Nephron progenitor cell (in vitro differentiated cells): ENCODE measurements at regions not wholly inside any gene's neighbourhood (a gene's known extent, or its start where the extent isn't known, plus 50 kb on each side); places are given as distances from the start of the nearest gene placed in this dataset.

Source experiments
- DNase-seq: peaks from one replicate; pipeline ENCODE4 v3.0.0; 2021
- H3K27ac Mint-ChIP-seq: 2 replicates; pipeline ENCODE4 v1.8.0; 2021; ENCODE audit warnings: mild to moderate bottlenecking, moderate library complexity, mixed read lengths
- H3K27me3 Mint-ChIP-seq: 2 replicates; pipeline ENCODE4 v1.8.0; 2021; ENCODE audit warnings: mild to moderate bottlenecking, low read depth, mixed read lengths; ENCODE audit not compliant: poor library complexity
- H3K36me3 Mint-ChIP-seq: 2 replicates; pipeline ENCODE4 v1.8.0; 2021; ENCODE audit warnings: low read depth, mixed read lengths
- H3K4me1 Mint-ChIP-seq: 2 replicates; pipeline ENCODE4 v1.8.0; 2021; ENCODE audit warnings: mixed read lengths
- H3K4me3 Mint-ChIP-seq: 2 replicates; pipeline ENCODE4 v1.8.0; 2021; ENCODE audit warnings: mild to moderate bottlenecking, moderate library complexity, mixed read lengths
- H3K9me3 Mint-ChIP-seq: 2 replicates; pipeline ENCODE4 v1.8.0; 2021; ENCODE audit warnings: mild to moderate bottlenecking, moderate library complexity, mixed read lengths
- TF ChIP-seq, protein P1 (sequence below): fragments of 200-600 bp; sonication (generic); IDR thresholded peaks from 2 replicates; pipeline ENCODE4 v1.5.0; 2021; ENCODE audit warnings: antibody characterized with exemption

DNA sequence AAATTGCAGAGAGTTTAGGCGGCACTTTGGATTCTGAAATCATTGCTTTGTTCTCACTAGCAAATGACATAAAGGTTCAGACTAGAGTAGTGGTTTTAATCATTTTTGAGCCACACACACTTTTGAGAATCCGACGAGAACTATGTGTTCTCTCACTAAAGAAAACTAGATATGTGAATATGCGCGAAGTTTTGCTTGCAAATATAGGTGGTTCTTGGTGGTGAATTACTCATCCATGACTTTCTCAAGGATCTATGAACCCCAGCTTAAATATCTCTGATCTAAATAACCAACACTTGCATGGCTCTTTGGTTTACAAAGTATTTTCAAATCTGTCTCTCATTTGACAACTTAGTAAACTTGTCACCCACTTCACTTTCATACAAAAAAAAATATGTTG lies 54.8 kb downstream of the NOG start:
- H3K4me1 Mint-ChIP-seq = no peaks in the 10 kb centered on the region
- TF ChIP-seq, protein P1, sequence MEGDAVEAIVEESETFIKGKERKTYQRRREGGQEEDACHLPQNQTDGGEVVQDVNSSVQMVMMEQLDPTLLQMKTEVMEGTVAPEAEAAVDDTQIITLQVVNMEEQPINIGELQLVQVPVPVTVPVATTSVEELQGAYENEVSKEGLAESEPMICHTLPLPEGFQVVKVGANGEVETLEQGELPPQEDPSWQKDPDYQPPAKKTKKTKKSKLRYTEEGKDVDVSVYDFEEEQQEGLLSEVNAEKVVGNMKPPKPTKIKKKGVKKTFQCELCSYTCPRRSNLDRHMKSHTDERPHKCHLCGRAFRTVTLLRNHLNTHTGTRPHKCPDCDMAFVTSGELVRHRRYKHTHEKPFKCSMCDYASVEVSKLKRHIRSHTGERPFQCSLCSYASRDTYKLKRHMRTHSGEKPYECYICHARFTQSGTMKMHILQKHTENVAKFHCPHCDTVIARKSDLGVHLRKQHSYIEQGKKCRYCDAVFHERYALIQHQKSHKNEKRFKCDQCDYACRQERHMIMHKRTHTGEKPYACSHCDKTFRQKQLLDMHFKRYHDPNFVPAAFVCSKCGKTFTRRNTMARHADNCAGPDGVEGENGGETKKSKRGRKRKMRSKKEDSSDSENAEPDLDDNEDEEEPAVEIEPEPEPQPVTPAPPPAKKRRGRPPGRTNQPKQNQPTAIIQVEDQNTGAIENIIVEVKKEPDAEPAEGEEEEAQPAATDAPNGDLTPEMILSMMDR = no peak

DNA sequence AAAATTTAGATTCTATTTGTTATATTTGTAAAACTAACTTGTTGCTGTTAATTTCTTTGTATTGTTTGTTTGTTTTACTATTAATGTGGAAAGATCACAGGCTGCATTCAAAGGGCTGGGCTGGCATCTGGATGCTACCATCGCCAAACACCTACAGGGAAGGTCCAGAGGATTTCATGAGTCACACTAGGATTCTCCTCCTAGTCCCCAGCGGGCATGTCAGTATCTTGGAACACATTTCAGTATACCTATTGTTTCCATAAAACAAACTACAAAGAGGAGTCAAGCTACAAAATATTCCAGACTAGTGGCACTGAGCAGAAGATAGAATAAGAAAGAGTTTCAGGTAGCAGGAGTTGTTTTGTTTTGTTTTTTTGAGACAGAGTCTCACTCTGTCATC lies 55.3 kb downstream of the NOG start:
- Mint-ChIP-seq H3K36me3 (no peaks in the 10 kb centered on the region), H3K9me3 (peaks cover 4% of the 10 kb centered on the region), H3K27me3 (peaks cover 24% of the 10 kb centered on the region), H3K27ac (no peak overlapping the region), H3K4me1 (no peaks in the 10 kb centered on the region), H3K4me3 (no peak overlapping the region)
- no peak for DNase-seq
- TF ChIP-seq, protein P1 = no peak

More for the DNA sequence above, 54.8 kb downstream of the NOG start:
- Mint-ChIP-seq H3K9me3 (peaks cover 4% of the 10 kb centered on the region), H3K36me3 (no peaks in the 10 kb centered on the region), H3K27me3 (peaks cover 27% of the 10 kb centered on the region), H3K27ac (no peak overlapping the region), H3K4me3 (no peak overlapping the region)
- no peak for DNase-seq

DNA sequence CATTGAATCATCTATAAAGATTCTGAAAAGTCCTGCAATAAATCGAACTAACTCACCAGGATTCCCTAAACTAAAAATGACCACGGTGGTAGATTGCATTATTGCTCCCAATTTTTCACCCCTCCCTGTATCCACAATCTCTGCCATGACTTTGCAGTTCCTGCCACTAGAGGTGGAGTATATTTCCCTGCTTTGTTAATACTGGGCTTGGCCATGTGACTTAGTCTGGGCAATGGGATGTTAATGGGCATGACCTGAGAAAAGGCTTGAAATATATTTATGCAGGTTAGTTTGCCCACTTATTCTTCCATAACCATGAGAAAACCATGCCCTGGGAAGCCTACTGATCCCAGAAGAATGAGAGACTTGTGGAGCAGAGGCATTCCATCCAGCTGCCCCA lies 59.1 kb downstream of the NOG start:
- Mint-ChIP-seq H3K27me3 (peaks cover 25% of the 10 kb centered on the region), H3K27ac (no peak overlapping the region), H3K36me3 (no peaks in the 10 kb centered on the region), H3K9me3 (peaks cover 4% of the 10 kb centered on the region), H3K4me1 (no peaks in the 10 kb centered on the region), H3K4me3 (no peak overlapping the region)
- TF ChIP-seq, protein P1 = no peak
- DNase-seq = no peak

DNA sequence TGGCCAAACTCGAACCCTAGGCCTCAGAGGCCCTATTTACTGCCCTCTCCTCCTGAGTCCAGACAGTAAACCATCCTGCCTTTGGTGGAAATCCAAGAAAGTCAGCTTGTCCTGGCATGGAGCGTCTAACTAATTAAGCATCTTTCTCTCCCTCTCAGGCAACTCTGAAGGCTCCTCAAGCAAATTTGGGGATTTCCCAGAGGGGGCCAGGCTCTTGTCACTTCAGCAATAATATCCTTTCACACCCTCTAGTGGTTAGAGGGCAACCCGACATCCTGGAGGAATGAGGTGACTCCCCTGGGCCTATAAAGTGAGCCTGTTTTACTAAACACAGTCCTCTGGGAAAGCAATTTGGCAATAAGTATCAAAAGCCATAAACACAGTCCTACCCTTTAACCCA lies 60.4 kb downstream of the NOG start:
- no peak overlapping the region for H3K4me3 Mint-ChIP-seq
- peaks cover 4% of the 10 kb centered on the region for H3K9me3 Mint-ChIP-seq
- H3K4me1 Mint-ChIP-seq = no peaks in the 10 kb centered on the region
- H3K36me3 Mint-ChIP-seq = no peaks in the 10 kb centered on the region
- H3K27ac Mint-ChIP-seq = no peak overlapping the region
- TF ChIP-seq, protein P1 = peak; percentile 71
- DNase-seq = peak; percentile 46
- H3K27me3 Mint-ChIP-seq = peaks cover 25% of the 10 kb centered on the region

DNA sequence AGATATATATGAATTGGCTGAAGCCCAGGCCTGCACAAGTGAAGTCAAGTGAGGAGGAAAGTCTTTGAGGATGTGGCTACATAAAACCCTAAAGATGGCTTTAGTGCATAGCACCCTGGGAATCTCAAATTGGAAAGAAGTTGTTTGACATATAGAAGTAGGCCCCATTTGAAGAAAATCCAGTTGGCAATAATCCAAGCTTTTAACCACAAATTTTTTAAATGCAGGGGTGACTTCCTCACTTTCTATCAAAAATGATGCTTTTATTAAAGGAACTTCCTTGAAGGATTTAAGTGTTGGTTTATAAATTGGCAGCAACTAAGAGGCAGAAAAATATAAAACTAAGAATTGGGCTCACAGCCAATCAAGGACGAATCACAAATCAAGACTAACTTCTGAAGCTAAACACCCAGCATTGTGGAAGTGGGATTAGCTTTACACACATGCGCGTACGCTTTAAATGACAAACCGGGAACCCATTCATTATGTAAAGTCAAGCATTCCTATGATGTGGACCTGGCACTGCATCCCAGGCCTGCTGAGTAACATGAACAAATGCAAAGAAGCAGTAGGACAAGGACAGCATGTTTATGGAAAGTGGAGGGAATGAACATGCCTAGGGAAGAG lies 63.3 kb downstream of the NOG start:
- TF ChIP-seq, protein P1 = no peak
- no peak overlapping the region for H3K4me3 Mint-ChIP-seq
- no peak for DNase-seq
- H3K9me3 Mint-ChIP-seq = peaks cover 4% of the 10 kb centered on the region
- H3K4me1 Mint-ChIP-seq = no peaks in the 10 kb centered on the region
- H3K36me3 Mint-ChIP-seq = no peaks in the 10 kb centered on the region
- peaks cover 24% of the 10 kb centered on the region for H3K27me3 Mint-ChIP-seq
- H3K27ac Mint-ChIP-seq = no peak overlapping the region

DNA sequence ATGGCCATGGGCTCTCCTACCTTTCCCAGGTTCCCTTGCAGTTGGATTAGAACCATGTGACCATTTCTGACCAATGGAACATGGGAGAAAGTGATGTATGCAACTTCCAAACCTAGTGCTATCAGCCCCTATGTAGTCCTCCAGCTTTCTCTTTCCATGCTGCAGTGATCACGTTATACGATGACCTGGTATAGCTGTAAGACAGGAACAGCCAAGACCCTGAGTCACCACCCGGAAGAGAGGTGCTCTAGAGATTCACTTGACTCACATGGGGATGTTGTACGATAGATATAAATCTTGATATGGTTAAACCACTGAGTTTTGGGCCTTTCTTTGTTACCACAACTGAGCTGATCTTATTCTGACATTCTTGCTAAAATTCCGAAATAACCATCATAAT lies 65.1 kb downstream of the NOG start:
- H3K27ac Mint-ChIP-seq = no peak overlapping the region
- no peaks in the 10 kb centered on the region for H3K4me1 Mint-ChIP-seq
- H3K27me3 Mint-ChIP-seq = peaks cover 29% of the 10 kb centered on the region
- H3K36me3 Mint-ChIP-seq = no peaks in the 10 kb centered on the region
- DNase-seq = no peak
- H3K4me3 Mint-ChIP-seq = no peak overlapping the region
- TF ChIP-seq, protein P1 = no peak
- H3K9me3 Mint-ChIP-seq = no peaks in the 10 kb centered on the region
